ENCODE measurements at regions not wholly inside any gene's neighbourhood (a gene's known extent, or its start where the extent isn't known, plus 50 kb on each side); places are given as distances from the start of the nearest gene placed in this dataset.

DNA sequence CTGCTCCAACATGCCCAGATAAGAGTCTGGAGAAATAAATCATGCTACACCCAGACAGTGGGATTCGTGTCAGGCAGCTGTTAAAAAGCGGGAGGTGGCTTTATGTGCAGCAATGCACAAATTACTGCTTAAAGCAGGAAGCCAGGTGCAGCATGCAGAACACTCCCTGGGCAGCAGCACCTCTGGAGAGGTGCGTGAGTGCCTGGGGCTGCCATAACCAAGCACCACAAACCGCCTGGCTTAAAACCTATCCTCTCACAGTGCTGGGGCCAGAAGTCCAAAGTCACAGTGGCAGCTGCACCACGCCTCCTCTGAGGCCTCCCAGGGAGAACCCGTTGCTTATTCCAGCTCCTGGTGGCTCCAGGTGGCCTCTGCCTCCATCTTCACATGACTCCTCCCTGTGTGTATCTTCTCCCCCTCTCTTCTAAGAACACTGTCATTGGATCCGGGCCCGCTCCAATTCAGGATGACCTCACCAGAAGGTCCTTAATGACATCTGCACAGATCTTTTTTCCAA lies 115.6 kb downstream of the SIK1 start (continued):
- no peak for TF ChIP-seq EGR1 (IDR thresholded peaks at IDR 0.05; ENCODE audit: borderline replicate concordance, low read depth, low read length)
- no peak for TF ChIP-seq JUND (IDR thresholded peaks at IDR 0.05; ENCODE audit: low read length)
- TF ChIP-seq ATF2 (IDR thresholded peaks at IDR 0.05; ENCODE audit: low read length), result no peak
- TF ChIP-seq TBP (IDR thresholded peaks at IDR 0.05; ENCODE audit: low read depth, low read length), result no peak
- TF ChIP-seq TAF1 (IDR thresholded peaks at IDR 0.05; ENCODE audit: low read depth, low read length), result no peak

All from H1 (cell line).